ENCODE measurements at regions not wholly inside any gene's neighbourhood (a gene's known extent, or its start where the extent isn't known, plus 50 kb on each side); places are given as distances from the start of the nearest gene placed in this dataset.
A peak's percentile ranks its signal among the peaks of the same experiment; 100 is the strongest.

DNA sequence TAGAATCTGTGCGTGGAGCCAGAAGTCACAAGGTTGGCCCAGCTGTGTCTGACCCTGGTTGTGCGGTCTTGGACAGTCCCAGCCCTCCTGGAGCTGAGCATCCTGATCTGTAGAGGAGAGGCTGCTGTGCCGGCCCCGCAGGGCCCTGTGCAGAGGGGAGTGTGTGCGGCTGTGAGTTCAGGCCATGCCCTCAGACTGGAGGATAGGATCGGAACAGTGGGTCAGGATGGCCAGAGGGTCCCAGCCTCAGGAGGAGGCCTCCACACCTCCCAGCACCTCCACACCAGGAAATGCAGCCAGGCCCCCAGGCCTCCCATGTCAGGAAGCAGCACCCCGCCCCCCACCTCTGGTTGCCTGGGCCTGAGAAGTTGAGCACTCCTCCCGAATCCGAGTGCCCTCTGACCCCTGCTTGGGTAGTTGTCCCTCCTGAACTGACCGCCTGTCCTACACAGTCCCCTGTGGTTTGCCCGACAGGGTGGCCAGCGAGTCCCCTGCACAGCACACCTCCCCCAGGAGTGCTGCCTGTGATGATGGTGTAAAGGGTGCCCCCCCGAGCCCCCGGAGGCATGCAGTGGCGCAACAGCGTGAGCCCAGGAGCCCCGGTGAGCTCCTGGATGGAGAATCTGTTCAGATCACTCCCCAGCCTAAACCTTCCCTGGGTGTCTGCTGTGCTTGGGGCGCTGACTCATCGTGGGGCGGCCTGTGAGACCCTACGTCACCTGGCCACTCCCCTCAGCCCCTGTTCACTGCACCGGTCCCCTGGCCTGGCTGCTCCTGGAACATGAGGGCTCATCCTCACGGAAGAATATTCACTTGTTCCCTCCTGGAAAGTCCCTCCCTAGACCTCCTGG lies 285.2 kb downstream of the SEC14L1 start:
- Histone ChIP-seq H3K4me3 (no peak overlapping the region), H3K36me3 (no peaks in the 10 kb centered on the region), H3K27me3 (no peaks in the 10 kb centered on the region), H3K27ac (peak overlapping the region; percentile 15 to 90 (median 82)), H3K4me1 (peaks cover 59 to 100% (median 100%) of the 10 kb centered on the region in 9 donors), H3K9me3 (no peaks in the 10 kb centered on the region)
- 64 to 73% methylated on average over 23 of the region's 23 CpGs for WGBS, 2 donors
- ATAC-seq: no peak
- intact Hi-C loops (cut with DNase I): loop anchor here in 6 of 10 donors (2.0 to 10.0 kb wide), 6 partner anchors 51 to 101 kb away; no protein-coding TSS in a partner anchor
- TF ChIP-seq, protein P1, sequence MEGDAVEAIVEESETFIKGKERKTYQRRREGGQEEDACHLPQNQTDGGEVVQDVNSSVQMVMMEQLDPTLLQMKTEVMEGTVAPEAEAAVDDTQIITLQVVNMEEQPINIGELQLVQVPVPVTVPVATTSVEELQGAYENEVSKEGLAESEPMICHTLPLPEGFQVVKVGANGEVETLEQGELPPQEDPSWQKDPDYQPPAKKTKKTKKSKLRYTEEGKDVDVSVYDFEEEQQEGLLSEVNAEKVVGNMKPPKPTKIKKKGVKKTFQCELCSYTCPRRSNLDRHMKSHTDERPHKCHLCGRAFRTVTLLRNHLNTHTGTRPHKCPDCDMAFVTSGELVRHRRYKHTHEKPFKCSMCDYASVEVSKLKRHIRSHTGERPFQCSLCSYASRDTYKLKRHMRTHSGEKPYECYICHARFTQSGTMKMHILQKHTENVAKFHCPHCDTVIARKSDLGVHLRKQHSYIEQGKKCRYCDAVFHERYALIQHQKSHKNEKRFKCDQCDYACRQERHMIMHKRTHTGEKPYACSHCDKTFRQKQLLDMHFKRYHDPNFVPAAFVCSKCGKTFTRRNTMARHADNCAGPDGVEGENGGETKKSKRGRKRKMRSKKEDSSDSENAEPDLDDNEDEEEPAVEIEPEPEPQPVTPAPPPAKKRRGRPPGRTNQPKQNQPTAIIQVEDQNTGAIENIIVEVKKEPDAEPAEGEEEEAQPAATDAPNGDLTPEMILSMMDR (IDR thresholded peaks at IDR 0.05): no peak
- DNase-seq: no peak

DNA sequence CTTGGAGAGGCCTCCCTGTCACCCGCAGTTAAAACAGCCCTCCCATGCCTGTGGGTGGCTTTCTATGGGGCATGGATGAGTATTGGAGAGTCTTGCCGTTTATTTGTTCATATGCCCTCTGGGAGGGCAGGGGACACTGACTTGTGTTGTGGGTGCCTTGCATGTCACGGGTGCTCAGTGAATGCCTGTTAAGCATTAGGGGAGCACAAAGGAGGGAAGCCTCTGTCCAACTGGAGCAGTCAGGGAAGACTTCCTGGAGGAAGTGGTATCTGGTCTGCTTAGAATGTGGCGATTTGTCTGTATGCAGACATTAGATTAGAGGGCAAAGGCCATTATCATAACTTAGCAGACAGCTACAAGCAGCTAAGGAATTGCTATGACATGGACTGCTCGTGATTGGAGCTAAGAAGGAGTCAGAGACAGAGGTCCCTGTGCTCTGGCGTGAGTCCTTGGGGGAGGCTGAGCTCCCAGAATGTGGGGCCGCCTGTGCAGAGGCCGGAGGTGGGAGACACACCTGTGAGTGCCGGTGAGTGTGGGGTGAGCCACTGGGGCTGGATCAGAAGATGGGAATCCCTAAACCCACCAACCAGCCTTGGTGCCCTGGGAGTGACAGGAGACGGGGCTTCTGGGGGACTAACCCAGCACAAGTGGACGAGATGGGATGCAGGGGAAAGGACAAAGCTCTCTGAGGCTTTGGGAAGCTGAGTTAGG lies 286.1 kb downstream of the SEC14L1 start:
- H3K27ac ChIP-seq: peak overlapping the region in 9 of 10 donors; percentile 68 to 90 (median 84)
- H3K36me3 ChIP-seq: no peaks in the 10 kb centered on the region
- TF ChIP-seq, protein P1 (IDR thresholded peaks at IDR 0.05): no peak
- ATAC-seq (no peak), DNase-seq (no peak)
- no peaks in the 10 kb centered on the region for H3K9me3 ChIP-seq
- H3K4me1 ChIP-seq: peaks cover 55 to 100% (median 96%) of the 10 kb centered on the region in 9 donors
- H3K27me3 ChIP-seq: no peaks in the 10 kb centered on the region
- intact Hi-C loops (cut with DNase I): loop anchor here in 6 of 10 donors (5.0 to 10.0 kb wide), 5 partner anchors 52 to 102 kb away; no protein-coding TSS in a partner anchor
- no peak overlapping the region for H3K4me3 ChIP-seq
- 83 to 84% methylated on average over 11 of the region's 11 CpGs for WGBS, 2 donors

DNA sequence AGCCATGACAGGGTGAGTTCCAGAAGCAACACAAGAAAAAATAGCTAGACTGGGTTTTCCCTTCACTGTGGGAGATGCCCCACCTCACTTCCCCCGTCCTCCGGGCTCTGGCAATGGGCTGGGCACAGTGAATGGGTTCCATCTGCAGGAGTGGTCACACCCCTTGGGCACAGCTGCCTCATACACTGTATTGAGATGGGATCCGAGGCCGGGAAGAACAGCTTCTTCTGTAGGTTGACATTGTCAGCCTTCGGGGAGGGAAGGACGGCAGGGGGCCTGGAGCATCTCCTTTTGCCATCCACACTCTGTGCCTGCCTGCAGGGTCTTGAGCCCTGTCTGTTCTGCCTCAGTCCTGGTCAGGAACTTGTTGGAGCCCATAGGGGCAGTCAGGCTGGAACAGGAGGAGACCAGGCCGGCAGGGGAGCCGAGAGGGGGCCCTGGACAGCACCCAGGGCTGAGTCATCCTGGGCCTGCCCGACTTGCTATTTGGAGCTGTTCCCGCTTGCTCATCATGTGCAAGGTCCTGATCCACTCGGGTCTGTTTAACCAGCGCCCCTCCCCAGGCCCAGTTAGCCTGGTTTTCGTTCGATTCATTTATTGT lies 286.7 kb downstream of the SEC14L1 start:
- intact Hi-C loops (cut with DNase I): loop anchor here in 6 of 10 donors (5.0 to 10.0 kb wide), 5 partner anchors 53 to 103 kb away; no protein-coding TSS in a partner anchor
- Histone ChIP-seq H3K27me3 (no peaks in the 10 kb centered on the region), H3K36me3 (no peaks in the 10 kb centered on the region), H3K27ac (peak overlapping the region; percentile 13 to 90 (median 80)), H3K4me1 (peaks cover 55 to 98% (median 92%) of the 10 kb centered on the region in 9 donors), H3K4me3 (no peak overlapping the region), H3K9me3 (no peaks in the 10 kb centered on the region)
- TF ChIP-seq, protein P1 (IDR thresholded peaks at IDR 0.05): no peak
- ATAC-seq: peak in 3 of 8 donors; percentile 6 to 30 (median 23)
- DNase-seq: peak in 1 of 2 donors; percentile 68
- 24 to 39% methylated on average over 14 of the region's 14 CpGs for WGBS, 2 donors
